RPMI8226 (cell line): ENCODE measurements at regions not wholly inside any gene's neighbourhood (a gene's known extent, or its start where the extent isn't known, plus 50 kb on each side); places are given as distances from the start of the nearest gene placed in this dataset.

Experiments used
- DNase-seq: peaks from one replicate; pipeline ENCODE4 v3.0.0-alpha.2; 2015

DNA sequence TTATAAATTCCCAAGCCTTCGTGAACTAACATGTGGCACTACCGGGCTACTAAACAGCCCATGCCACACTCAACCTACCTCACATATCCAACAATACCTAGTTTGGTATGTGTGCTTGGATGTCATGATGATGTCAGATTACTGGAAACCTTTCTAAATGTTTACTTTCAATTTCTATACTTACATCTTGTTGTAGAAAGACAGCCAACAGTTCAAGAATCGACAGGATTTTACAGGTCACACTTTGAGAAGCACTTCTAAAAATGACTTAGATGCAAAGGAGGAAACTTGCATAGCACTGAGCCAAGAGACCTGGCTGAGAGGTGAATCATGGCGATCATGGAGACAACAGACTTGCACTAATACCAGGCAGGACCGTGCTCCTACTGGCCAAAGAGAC lies 209.9 kb downstream of the COL4A1 start:
- DNase-seq: no peak

DNA sequence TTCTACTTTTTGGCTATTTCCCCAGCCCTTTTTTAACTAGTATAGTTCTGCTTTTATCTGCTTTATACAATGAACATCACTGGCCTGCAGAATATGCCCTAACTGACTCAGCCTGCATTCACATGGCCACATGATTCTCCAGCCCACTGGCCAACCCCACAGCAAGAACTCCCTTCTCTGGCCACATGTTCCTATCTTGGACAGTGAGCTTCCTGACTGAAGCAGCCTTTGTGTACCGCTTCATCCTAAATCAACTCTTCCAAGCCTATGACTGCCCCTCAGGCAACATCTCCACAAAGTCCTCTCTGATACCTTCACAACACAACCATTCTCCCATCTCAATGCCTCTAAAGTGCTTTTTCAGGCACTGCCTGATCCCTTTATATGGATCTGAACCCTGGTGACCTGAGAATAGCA lies 214.1 kb downstream of the COL4A1 start:
- no peak for DNase-seq

DNA sequence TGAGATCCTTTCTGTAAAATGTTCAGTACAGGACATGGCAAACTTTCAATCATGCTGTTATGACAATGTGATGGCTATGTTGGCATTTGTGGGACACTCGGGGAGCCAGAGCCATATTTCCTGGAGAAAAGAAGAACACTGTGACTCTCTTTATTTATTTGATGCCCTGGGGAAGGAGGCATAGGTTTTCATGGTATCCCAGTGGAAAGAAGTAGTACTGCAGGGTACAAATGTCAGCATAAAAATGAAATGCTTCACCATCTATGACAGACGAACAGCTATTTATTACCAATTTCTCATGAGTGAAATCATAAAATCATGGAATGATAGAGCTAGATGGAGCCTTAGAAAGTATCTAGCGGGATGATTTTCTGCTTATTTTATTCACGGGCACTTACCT lies 217.1 kb downstream of the COL4A1 start:
- no peak for DNase-seq

DNA sequence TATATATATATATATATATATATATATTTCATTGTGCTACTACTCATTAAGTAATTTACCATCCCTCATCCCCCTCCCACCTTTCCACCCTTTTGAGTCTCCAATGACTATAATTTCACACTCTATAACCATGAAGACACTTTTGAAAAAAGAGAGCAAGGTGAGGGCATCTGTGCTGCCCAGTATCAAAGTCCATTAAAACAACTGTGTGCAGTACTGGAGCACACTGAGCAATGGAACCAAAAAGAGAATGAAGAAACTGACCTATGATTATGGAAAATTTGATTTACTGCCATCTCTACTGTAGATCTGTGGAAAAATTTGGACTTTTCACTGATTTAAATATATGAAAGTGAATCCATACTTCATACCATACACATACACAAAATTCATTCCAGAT lies 217.9 kb downstream of the COL4A1 start:
- no peak for DNase-seq

DNA sequence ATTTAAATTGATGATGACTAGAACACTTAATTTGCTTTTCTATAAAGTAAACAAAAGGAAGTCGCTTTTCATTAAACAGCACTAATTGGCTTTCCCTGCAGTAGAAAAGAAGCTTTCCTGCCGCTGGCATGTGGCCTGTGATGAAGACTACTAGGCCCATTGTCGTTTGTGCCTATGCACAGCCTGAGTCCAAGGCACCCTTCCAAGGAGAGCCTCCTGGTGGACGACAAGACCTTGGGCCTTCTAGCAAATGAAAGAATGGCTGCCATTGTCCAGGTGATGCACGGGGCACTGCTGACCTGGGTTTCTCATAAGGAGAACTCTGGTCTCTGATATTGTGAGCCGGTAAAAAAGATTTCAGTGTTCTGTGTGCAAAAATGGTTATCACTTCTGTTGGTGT lies 233.0 kb downstream of the COL4A1 start:
- no peak for DNase-seq

GRCh38 chr13:110070511-110071120 lies 236.3 kb downstream of the COL4A1 start:
- no peak for DNase-seq

DNA sequence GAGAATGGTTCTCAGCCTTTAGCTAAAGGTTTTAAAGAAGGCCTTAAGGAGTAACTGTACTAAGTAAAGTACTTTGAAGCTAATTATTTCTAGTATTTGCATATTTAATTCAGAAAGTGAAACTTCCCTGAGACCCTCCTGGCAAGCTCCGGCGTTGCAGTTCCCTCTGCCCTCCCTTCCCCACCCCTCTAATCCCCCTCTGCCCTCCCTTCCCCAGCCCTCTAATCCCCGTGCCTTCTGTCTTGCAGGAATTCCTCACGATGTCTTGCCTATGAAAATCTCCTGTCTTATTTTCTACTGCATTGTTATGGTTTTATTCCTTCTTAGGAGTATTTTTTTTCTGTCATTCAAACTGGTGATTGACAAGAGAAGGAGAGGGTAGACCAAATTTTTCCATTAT lies 236.9 kb downstream of the COL4A1 start:
- DNase-seq: no peak

GRCh38 chr13:110068176-110068473 lies 238.8 kb downstream of the COL4A1 start:
- DNase-seq: no peak

DNA sequence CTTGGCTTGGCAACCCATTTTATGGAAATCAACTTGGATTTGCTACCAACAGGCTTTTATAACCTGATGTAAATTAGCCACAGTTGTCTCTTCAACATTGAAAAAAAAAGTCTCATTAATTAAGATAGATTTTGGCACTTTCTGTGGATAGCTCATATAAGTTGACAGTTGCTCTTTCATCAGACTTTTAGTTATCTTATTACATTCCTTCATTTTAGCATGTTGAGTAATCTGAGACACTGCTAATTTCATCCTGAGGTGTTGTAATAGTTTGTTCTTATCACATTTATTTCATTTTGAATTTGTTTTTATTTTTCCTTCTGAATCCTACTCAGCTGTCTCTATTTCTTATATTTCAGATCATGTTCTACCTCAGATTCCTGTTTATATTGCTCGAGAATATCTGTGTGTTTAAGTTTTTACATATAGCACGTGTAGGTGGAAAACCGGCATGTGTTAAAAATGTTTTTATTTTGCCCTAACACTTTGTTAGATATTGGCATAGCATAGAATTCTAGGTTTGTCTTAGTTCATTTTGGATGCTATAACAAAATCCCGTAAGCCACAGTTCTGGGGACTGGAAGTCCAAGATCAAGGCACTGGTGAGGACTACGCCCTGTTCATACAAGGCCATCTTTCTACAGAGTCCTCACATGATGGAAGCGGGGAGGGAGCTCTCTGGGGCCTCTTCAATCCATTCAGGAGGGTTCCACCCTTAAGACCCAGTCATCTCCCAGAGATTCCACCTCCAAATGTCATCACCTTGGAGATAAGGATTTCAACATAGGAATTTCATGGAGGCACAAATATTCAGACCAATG lies 239.4 kb downstream of the COL4A1 start:
- DNase-seq: no peak

DNA sequence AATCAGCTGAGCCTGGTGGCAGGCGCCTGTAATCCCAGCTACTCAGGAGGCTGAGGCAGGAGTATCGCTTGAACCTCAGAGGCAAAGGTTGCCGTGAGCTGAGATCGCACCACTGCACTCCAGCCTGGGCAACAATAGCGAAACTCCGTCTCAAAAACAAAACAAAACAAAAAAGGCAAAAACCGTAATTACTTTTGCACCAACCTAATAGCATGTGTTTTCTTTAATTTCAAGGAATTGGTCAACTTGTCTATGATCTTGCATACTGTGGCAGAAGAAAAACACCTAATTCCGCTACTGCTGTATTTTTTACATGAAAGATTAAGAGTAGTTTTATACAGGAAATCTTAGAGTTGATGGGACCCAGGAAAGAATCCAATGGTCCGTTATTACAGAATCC lies 241.2 kb downstream of the COL4A1 start:
- no peak for DNase-seq

- DNase-seq: no peak
These were observed 243.2 kb downstream of the COL4A1 start for GRCh38 chr13:110063490-110064421.

DNA sequence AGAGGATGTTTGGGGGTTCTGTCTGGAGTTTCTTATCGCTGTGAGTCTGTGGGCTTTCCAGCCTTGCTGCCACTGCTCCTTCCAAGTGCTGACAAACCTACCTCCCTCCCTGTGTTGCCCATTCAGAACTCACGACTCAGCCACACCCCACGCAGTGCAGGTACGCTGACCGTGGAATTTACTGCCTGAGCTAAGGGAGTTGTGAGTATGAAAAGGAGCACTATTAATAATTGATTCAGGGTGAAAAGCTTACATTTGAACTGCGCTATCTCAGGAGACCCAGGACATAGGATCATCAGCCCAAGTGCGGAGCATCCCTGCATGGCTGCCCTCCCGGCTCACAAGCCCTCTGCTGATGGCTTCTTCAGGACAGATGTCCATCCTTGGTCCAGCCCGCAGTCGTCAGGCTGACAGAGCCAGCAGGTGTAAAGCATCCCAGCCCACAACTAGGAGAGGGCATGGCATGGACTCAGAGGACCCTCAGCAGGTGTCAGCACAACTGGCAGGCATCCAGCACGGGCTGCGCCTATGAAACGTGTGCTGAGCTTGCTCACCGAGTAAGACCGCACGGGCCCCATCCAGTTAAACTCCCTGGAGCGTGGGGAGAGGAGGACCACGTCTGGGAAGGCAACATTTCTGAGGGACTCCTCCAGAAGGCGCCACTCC lies 244.0 kb downstream of the COL4A1 start:
- DNase-seq: no peak

GRCh38 chr13:110062077-110062776 lies 244.7 kb downstream of the COL4A1 start:
- DNase-seq: no peak

- DNase-seq: no peak
These were observed 245.7 kb downstream of the COL4A1 start for GRCh38 chr13:110061270-110061669.

DNA sequence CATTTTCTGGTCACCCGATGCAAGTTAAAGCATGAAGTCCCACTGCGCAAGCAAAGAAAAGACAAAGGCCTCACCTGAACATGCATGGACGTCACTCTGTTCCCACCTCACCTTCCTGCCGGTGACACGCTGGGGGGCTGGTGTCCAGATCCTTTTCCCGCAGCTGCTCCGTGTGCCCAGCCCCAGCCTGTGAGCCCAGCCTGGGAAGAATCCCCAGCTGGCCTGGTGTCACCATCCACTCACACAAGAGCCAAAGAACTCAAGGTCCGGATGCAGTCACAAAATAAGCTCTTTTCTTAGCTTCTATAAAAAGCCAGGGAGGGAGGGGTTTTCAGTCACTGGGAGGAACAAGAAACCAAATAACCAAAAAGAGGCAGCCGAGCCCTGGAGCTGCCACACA lies 249.9 kb downstream of the COL4A1 start:
- DNase-seq: no peak

DNA sequence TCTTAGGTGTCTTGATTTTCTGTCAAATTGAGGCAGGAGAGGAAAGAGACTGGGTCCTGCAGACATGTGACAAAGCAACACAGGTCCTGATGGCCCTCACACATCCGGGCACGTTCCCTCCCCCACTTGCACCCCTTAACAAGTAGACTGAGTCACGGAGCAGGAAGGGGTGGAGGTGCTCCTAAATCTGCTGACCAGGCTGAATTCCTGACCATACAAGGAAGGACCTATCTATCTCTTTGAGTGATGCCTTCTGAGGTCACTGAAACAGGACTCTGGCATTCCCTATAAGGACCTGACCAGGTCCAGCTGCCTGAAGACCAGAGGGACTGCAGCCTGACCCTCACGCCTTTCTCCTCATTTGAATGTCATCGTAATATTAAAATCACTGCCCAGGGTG lies 250.3 kb downstream of the COL4A1 start:
- DNase-seq: no peak

GRCh38 chr13:110055089-110055488 lies 251.9 kb downstream of the COL4A1 start:
- no peak for DNase-seq

DNA sequence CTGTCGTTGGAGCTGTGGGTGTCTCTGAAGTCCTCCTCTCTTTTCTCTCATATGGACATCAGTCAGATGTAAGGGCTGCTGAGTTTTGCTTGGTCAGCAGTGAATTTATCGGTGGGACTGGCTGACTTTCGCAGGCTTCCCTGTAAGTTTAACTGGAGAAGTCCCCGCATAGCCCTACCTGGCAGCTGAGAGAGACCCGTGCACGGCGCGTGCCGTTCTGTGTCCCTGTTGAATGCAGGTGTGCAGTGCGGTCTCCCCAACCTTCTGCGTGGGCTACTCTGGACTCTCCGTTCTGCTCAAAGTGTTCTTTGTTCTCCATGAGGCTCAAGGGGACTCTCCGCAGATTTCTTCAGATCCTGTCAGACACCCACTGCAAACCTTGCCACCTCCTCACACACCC lies 252.9 kb downstream of the COL4A1 start:
- no peak for DNase-seq

DNA sequence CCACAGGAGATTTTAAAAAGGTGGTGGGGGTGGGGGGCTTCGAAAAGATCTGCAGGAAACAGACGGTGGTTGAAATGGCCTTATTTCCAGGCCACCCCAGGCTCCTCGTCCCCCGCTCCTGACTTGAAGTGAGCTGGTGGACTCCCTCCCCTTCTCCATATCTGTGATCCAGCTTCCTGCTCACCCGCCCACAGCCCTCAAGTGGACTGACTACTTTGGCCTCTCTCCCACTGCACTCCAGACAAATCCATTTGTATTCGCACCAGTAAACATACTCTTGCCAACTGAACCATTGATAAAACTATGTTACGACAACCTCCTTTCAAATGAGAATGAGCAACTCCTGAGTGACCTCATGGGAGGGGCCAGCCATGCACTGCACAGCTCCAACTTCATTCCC lies 259.5 kb downstream of the COL4A1 start:
- no peak for DNase-seq

DNA sequence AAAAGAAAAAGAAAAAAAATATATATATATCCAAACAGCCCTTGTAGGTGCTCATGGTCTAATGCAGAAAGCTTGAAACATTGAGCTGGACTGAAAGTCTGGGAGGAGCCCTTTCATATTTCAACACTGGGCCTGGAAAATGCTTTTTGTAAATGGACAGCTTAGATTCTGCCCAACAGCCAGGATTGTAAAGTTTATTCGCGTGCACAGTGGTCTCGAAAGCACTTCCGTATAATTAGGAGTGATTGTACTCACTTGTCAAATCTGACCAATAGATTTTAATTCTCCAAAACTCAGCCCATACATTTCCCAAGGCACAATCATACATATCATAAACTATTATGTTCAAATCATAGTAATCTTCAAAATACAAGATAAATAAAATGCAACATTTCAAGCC lies 260.1 kb downstream of the COL4A1 start:
- DNase-seq: no peak

DNA sequence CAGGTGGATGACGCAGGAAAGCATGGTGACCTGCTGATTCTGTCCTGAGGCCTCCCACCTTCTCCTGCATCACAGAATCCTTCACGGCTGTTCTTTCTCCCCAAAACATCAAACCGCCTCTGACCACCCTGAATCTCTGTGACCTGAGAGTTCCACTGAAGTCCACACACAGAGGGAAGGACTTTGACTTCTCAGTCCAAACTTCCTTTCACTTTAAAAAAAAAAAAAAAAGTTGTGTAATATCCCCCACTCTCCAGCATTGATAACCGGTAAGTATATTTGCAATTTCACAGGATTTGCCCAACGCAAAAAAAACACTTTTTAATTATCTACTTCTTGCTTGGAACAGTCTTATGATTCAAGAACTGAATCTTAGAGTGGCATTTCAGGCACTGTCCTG lies 259.5 kb upstream of the IRS2 start:
- DNase-seq: no peak

GRCh38 chr13:110045202-110045601 lies 258.8 kb upstream of the IRS2 start:
- no peak for DNase-seq
